Loucy (cell line): ENCODE measurements at regions not wholly inside any gene's neighbourhood (a gene's known extent, or its start where the extent isn't known, plus 50 kb on each side); places are given as distances from the start of the nearest gene placed in this dataset.

Experiments used
- H2AFZ ChIP-seq: fragments of 200-600 bp; sonication (generic); 2 replicates; pipeline ENCODE4 v1.6.0; 2016; ENCODE audit warnings: antibody characterized with exemption, mild to moderate bottlenecking, low read length, moderate library complexity
- H3F3A ChIP-seq: fragments of 200-600 bp; 2 replicates; pipeline ENCODE4 v1.6.0; 2016; ENCODE audit warnings: antibody characterized with exemption, low read depth, mild to moderate bottlenecking
- H3K27me3 ChIP-seq: fragments of 200-600 bp; sonication (generic); 2 replicates; pipeline ENCODE4 v1.6.1; 2014; ENCODE audit warnings: low read length, mild to moderate bottlenecking; ENCODE audit not compliant: insufficient read depth, poor library complexity, severe bottlenecking
- H3K36me3 ChIP-seq: fragments of 200-600 bp; sonication (generic); 2 replicates; pipeline ENCODE4 v1.6.1; 2016; ENCODE audit warnings: low read length; ENCODE audit not compliant: insufficient read depth
- H3K4me1 ChIP-seq: fragments of 200-600 bp; sonication (generic); 2 replicates; pipeline ENCODE4 v1.5.1; 2014; ENCODE audit warnings: low read length, mild to moderate bottlenecking; ENCODE audit not compliant: insufficient read depth, poor library complexity, severe bottlenecking
- H3K4me2 ChIP-seq: fragments of 200-600 bp; sonication (generic); 2 replicates; pipeline ENCODE4 v1.6.0; 2014; ENCODE audit warnings: antibody characterized with exemption, low read length, low read depth, mild to moderate bottlenecking; ENCODE audit not compliant: poor library complexity, severe bottlenecking
- H3K4me3 ChIP-seq: fragments of 200-600 bp; sonication (generic); 2 replicates; pipeline ENCODE4 v1.5.1; 2014; ENCODE audit warnings: low read length, mild to moderate bottlenecking, mixed read lengths; ENCODE audit not compliant: poor library complexity, severe bottlenecking
- H3K79me2 ChIP-seq: fragments of 200-600 bp; sonication (generic); 2 replicates; pipeline ENCODE4 v1.6.1; 2014; ENCODE audit warnings: low read length; ENCODE audit not compliant: insufficient read depth
- H3K9ac ChIP-seq: fragments of 200-600 bp; sonication (generic); 2 replicates; pipeline ENCODE4 v1.6.0; 2014; ENCODE audit warnings: mild to moderate bottlenecking, low read depth, low read length, moderate library complexity; ENCODE audit not compliant: poor library complexity, severe bottlenecking
- H3K9me2 ChIP-seq: fragments of 200-600 bp; sonication (generic); replicated peaks from 2 replicates; pipeline ENCODE4 v1.6.1; 2016; ENCODE audit warnings: low read depth, low read length, mixed read lengths
- H3K9me3 ChIP-seq: fragments of 200-600 bp; sonication (generic); 2 replicates; pipeline ENCODE4 v1.6.1; 2014; ENCODE audit warnings: mild to moderate bottlenecking, antibody characterized with exemption, low read length, low read depth; ENCODE audit not compliant: insufficient read depth
- H4K20me1 ChIP-seq: fragments of 200-600 bp; sonication (generic); 2 replicates; pipeline ENCODE4 v1.6.0; 2014; ENCODE audit warnings: antibody characterized with exemption, low read length, mild to moderate bottlenecking; ENCODE audit not compliant: insufficient read depth, poor library complexity, severe bottlenecking
- EZH2phosphoT487 ChIP-seq: fragments of 200-600 bp; IDR thresholded peaks from 2 replicates; pipeline ENCODE4 v1.6.1; 2018; ENCODE audit warnings: antibody characterized with exemption, mild to moderate bottlenecking, moderate library complexity, borderline replicate concordance
- TF ChIP-seq, protein P1 (sequence below): fragments of 200-600 bp; sonication (generic); conservative IDR thresholded peaks from 2 replicates; pipeline ENCODE4 v1.5.1; 2014; ENCODE audit warnings: mild to moderate bottlenecking, antibody characterized with exemption, low read length

DNA sequence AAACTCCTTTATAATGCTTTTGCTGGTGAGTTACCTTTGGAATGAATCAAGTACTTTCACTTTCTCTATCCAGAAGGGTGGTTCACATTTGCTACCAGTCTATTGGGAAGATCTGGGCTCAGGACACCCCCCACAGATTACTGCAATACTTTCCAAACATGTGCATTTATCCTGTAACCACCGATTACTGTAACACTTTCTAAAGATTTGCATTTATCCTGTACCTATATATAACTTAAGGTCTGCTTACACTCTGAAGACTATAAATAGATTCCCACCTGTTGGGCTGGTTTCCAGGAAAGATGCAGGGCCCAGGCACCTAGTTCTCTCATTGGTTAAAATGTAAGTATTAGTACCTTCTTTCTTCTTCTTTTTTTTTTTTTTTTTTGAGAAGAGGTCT lies 113.0 kb upstream of the NEDD4L start:
- Histone ChIP-seq H3K9me2 (no peaks in the 10 kb centered on the region), H4K20me1 (no peaks in the 10 kb centered on the region), H3K4me2 (peak overlapping the region; percentile 1), H3K27me3 (no peaks in the 10 kb centered on the region), H3K4me3 (peak overlapping the region; percentile 4), H3K9me3 (no peaks in the 10 kb centered on the region), H3K9ac (no peak overlapping the region), H3F3A (no peaks in the 10 kb centered on the region), H3K36me3 (no peaks in the 10 kb centered on the region), H3K4me1 (peaks cover 3% of the 10 kb centered on the region), H3K79me2 (no peaks in the 10 kb centered on the region), H2AFZ (peak overlapping the region; percentile 71)
- no peak for TF ChIP-seq EZH2phosphoT487
- TF ChIP-seq, protein P1, sequence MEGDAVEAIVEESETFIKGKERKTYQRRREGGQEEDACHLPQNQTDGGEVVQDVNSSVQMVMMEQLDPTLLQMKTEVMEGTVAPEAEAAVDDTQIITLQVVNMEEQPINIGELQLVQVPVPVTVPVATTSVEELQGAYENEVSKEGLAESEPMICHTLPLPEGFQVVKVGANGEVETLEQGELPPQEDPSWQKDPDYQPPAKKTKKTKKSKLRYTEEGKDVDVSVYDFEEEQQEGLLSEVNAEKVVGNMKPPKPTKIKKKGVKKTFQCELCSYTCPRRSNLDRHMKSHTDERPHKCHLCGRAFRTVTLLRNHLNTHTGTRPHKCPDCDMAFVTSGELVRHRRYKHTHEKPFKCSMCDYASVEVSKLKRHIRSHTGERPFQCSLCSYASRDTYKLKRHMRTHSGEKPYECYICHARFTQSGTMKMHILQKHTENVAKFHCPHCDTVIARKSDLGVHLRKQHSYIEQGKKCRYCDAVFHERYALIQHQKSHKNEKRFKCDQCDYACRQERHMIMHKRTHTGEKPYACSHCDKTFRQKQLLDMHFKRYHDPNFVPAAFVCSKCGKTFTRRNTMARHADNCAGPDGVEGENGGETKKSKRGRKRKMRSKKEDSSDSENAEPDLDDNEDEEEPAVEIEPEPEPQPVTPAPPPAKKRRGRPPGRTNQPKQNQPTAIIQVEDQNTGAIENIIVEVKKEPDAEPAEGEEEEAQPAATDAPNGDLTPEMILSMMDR = no peak

DNA sequence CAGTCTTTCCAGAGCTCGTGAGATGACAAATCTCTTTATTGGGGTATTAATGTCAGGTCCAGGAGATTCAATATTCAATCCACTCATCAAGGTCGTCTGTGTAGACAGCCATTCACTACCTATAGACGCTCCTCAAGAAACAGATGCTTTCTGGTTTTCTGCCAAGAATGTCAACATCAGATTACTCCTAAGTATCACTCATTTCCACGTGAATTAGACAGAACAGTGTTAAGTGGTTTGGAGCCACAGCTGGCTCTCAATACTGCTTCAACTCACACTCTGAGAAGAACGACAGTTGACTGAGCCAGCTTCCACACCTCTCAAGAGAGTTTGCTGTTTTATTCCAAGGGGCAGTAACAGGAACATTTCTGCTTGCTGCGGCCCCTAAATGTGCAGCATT lies 113.5 kb upstream of the NEDD4L start:
- TF ChIP-seq, protein P1 = no peak
- no peak for TF ChIP-seq EZH2phosphoT487
- Histone ChIP-seq H3K9ac (no peak overlapping the region), H3K4me2 (peak overlapping the region; percentile 1), H3K9me2 (no peaks in the 10 kb centered on the region), H3K9me3 (no peaks in the 10 kb centered on the region), H3K4me1 (peaks cover 3% of the 10 kb centered on the region), H3F3A (no peaks in the 10 kb centered on the region), H3K27me3 (no peaks in the 10 kb centered on the region), H4K20me1 (no peaks in the 10 kb centered on the region), H3K36me3 (no peaks in the 10 kb centered on the region), H3K4me3 (no peak overlapping the region), H3K79me2 (no peaks in the 10 kb centered on the region), H2AFZ (peak overlapping the region; percentile 71; the same call in 1 of the 2 replicates)

DNA sequence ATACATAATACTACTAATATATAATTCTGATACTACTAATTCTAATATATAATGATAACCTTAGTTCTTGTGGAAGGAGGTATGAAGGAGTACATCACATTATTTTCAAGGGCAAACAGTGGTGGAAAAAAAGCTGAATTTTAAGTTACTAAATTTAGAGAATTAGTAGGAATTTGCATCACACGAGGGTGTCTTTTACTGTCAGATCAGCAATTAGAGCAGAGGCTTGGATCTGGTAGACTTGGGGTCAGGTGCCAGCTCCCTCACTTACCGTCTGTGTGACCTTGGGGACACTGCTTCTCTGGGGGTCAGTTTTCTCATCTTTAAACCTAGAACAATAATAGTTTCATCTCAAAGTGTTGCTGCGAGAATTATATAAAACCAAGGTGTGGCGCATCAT lies 114.1 kb upstream of the NEDD4L start:
- Histone ChIP-seq H3K9me3 (no peaks in the 10 kb centered on the region), H3K9me2 (no peaks in the 10 kb centered on the region), H3K79me2 (no peaks in the 10 kb centered on the region), H3K27me3 (no peaks in the 10 kb centered on the region), H2AFZ (no peak overlapping the region), H3F3A (no peaks in the 10 kb centered on the region), H3K9ac (no peak overlapping the region), H3K4me1 (peaks cover 3% of the 10 kb centered on the region), H4K20me1 (no peaks in the 10 kb centered on the region), H3K36me3 (no peaks in the 10 kb centered on the region), H3K4me3 (no peak overlapping the region), H3K4me2 (no peak overlapping the region)
- TF ChIP-seq, protein P1 = no peak
- TF ChIP-seq EZH2phosphoT487 = no peak
